Smooth muscle cell (in vitro differentiated cells): ENCODE measurements at regions not wholly inside any gene's neighbourhood (a gene's known extent, or its start where the extent isn't known, plus 50 kb on each side); places are given as distances from the start of the nearest gene placed in this dataset.

Source experiments
- DNase-seq: peaks from one replicate; lab custom pipeline; 2025; ENCODE audit not compliant: unreplicated experiment; lab: John Stamatoyannopoulos, UW
- H2AFZ ChIP-seq: fragments of 200-600 bp; sonication (generic); 2 replicates; pipeline ENCODE4 v1.6.0; 2016; ENCODE audit warnings: antibody characterized with exemption, low read depth, mild to moderate bottlenecking
- H3F3A ChIP-seq: fragments of 200-600 bp; sonication (generic); 2 replicates; pipeline ENCODE4 v1.6.0; 2017; ENCODE audit warnings: antibody characterized with exemption, low read depth
- H3K27ac ChIP-seq: fragments of 200-600 bp; sonication (generic); 2 replicates; pipeline ENCODE4 v1.5.1; 2016; ENCODE audit warnings: low read depth, mild to moderate bottlenecking
- H3K27me3 ChIP-seq: fragments of 200-600 bp; sonication (generic); 2 replicates; pipeline ENCODE4 v1.6.1; 2016; ENCODE audit warnings: low read depth, mild to moderate bottlenecking
- H3K36me3 ChIP-seq: fragments of 200-600 bp; sonication (generic); 2 replicates; pipeline ENCODE4 v1.5.1; 2016; ENCODE audit warnings: low read depth
- H3K4me1 ChIP-seq: fragments of 200-600 bp; sonication (generic); 2 replicates; pipeline ENCODE4 v1.5.1; 2016; ENCODE audit warnings: low read depth
- H3K4me2 ChIP-seq: fragments of 200-600 bp; sonication (generic); 2 replicates; pipeline ENCODE4 v1.6.0; 2016; ENCODE audit warnings: mild to moderate bottlenecking
- H3K4me3 ChIP-seq: fragments of 200-600 bp; sonication (generic); 2 replicates; pipeline ENCODE4 v1.5.1; 2016; ENCODE audit warnings: mild to moderate bottlenecking
- H3K79me2 ChIP-seq: fragments of 200-600 bp; sonication (generic); 2 replicates; pipeline ENCODE4 v1.6.0; 2016; ENCODE audit warnings: low read depth, mild to moderate bottlenecking
- H3K9ac ChIP-seq: fragments of 200-600 bp; sonication (generic); 2 replicates; pipeline ENCODE4 v1.6.0; 2016; ENCODE audit warnings: low read depth
- H3K9me3 ChIP-seq: fragments of 200-600 bp; sonication (generic); replicated peaks from 2 replicates; pipeline ENCODE4 v1.5.1; 2016; ENCODE audit warnings: low read depth
- H4K20me1 ChIP-seq: fragments of 200-600 bp; sonication (generic); 2 replicates; pipeline ENCODE4 v1.6.0; 2016; ENCODE audit warnings: low read depth
- CTCF ChIP-seq: fragments of 200-600 bp; sonication (generic); IDR thresholded peaks from 2 replicates; pipeline ENCODE4 v1.5.1; 2017; ENCODE audit warnings: borderline replicate concordance, mild to moderate bottlenecking, antibody characterized with exemption; ENCODE audit not compliant: insufficient read depth, poor library complexity, severe bottlenecking
- WGBS: methylation state at CpG from one replicate; pipeline ENCODE4 v1.1.7; 2016; ENCODE audit warnings: low lambda C conversion rate; 5-methylcytosine and 5-hydroxymethylcytosine counted together

- no peak overlapping the region for H2AFZ ChIP-seq
- no peak for DNase-seq
- WGBS, result 82% methylated on average over 3 of the region's 3 CpGs
Measured at GRCh38 chr1:171418546-171418945, 66.8 kb upstream of the PRRC2C start.

GRCh38 chr1:171420810-171421209 lies 64.5 kb upstream of the PRRC2C start:
- H3K9ac ChIP-seq, result no peak overlapping the region
- no peak overlapping the region for H2AFZ ChIP-seq
- no peak overlapping the region for H3K4me2 ChIP-seq
- H4K20me1 ChIP-seq, result no peaks in the 10 kb centered on the region
- no peaks in the 10 kb centered on the region for H3K27me3 ChIP-seq
- DNase-seq, result no peak
- H3K27ac ChIP-seq, result no peak overlapping the region
- H3K4me3 ChIP-seq, result no peak overlapping the region
- peaks cover 5% of the 10 kb centered on the region for H3F3A ChIP-seq
- TF ChIP-seq CTCF, result no peak
- H3K9me3 ChIP-seq, result no peaks in the 10 kb centered on the region
- H3K79me2 ChIP-seq, result no peaks in the 10 kb centered on the region
- no peaks in the 10 kb centered on the region for H3K4me1 ChIP-seq
- H3K36me3 ChIP-seq, result no peaks in the 10 kb centered on the region

More at GRCh38 chr1:171418546-171418945, 66.8 kb upstream of the PRRC2C start:
- no peak for TF ChIP-seq CTCF
- no peak overlapping the region for H3K4me2 ChIP-seq
- H3K9me3 ChIP-seq, result no peaks in the 10 kb centered on the region
- H3K4me3 ChIP-seq, result no peak overlapping the region
- no peak overlapping the region for H3K9ac ChIP-seq
- peaks cover 5% of the 10 kb centered on the region for H3F3A ChIP-seq
- H3K36me3 ChIP-seq, result no peaks in the 10 kb centered on the region
- no peaks in the 10 kb centered on the region for H3K4me1 ChIP-seq
- no peaks in the 10 kb centered on the region for H4K20me1 ChIP-seq
- H3K27me3 ChIP-seq, result no peaks in the 10 kb centered on the region
- no peak overlapping the region for H3K27ac ChIP-seq
- no peaks in the 10 kb centered on the region for H3K79me2 ChIP-seq

- Histone ChIP-seq H3K9ac (no peak overlapping the region), H3K4me3 (no peak overlapping the region), H4K20me1 (no peaks in the 10 kb centered on the region), H3K27me3 (no peaks in the 10 kb centered on the region), H3K4me1 (no peaks in the 10 kb centered on the region), H3K36me3 (no peaks in the 10 kb centered on the region), H2AFZ (peak overlapping the region; percentile 8), H3K79me2 (no peaks in the 10 kb centered on the region), H3K9me3 (no peaks in the 10 kb centered on the region), H3K27ac (no peak overlapping the region), H3F3A (peaks cover 5% of the 10 kb centered on the region), H3K4me2 (no peak overlapping the region)
- 70% methylated on average over 10 of the region's 10 CpGs for WGBS
- DNase-seq, result no peak
- TF ChIP-seq CTCF, result no peak
Measured at GRCh38 chr1:171421413-171422020, 63.8 kb upstream of the PRRC2C start.

- Histone ChIP-seq H3K79me2 (no peaks in the 10 kb centered on the region), H3K4me1 (no peaks in the 10 kb centered on the region), H3K27ac (no peak overlapping the region), H3F3A (peaks cover 5% of the 10 kb centered on the region), H3K9ac (no peak overlapping the region), H3K36me3 (no peaks in the 10 kb centered on the region), H2AFZ (peak overlapping the region; percentile 58), H3K27me3 (no peaks in the 10 kb centered on the region), H4K20me1 (no peaks in the 10 kb centered on the region), H3K9me3 (no peaks in the 10 kb centered on the region), H3K4me3 (no peak overlapping the region), H3K4me2 (no peak overlapping the region)
- no peak for TF ChIP-seq CTCF
- WGBS, result 35% methylated on average over 5 of the region's 5 CpGs
- DNase-seq, result no peak
Measured at GRCh38 chr1:171422511-171422910, 62.8 kb upstream of the PRRC2C start.
